ENCODE measurements at regions not wholly inside any gene's neighbourhood (a gene's known extent, or its start where the extent isn't known, plus 50 kb on each side); places are given as distances from the start of the nearest gene placed in this dataset.
"Not testable (repeated sequence)": the region's sequence is repeated elsewhere in the genome, so short reads cannot be mapped to it uniquely, and the experiment has no call there.

GRCh38 chr15:20019758-20020157, 521.8 kb downstream of the GOLGA6L6 start:
- TF ChIP-seq CTCF, POLR2A, POLR2AphosphoS5, EP300 (IDR thresholded peaks at IDR 0.05): not testable (repeated sequence)

Measured in upper lobe of left lung (tissue), 4 donors.